ENCODE measurements at regions not wholly inside any gene's neighbourhood (a gene's known extent, or its start where the extent isn't known, plus 50 kb on each side); places are given as distances from the start of the nearest gene placed in this dataset.

GRCh38 chr6:43907789-43908472, 137.9 kb downstream of the VEGFA start:
- no peak overlapping the region for H3K27ac ChIP-seq
- no peak for TF ChIP-seq POLR2A (IDR thresholded peaks at IDR 0.05)
- TF ChIP-seq CTCF (IDR thresholded peaks at IDR 0.05), result no peak
- 73 to 76% methylated on average over 4 of the region's 4 CpGs for WGBS, 2 donors
- no peaks in the 10 kb centered on the region for H3K4me1 ChIP-seq
- H3K36me3 ChIP-seq (ENCODE audit: low read depth, missing control alignments), result no peaks in the 10 kb centered on the region
- no peaks in the 10 kb centered on the region for H3K27me3 ChIP-seq
- intact Hi-C loops (cut with DNase I; ENCODE audit: low total_unique reads), result no loop called here
- DNase-seq, result no peak
- no peak overlapping the region for H3K4me3 ChIP-seq
- no peaks in the 10 kb centered on the region for H3K9me3 ChIP-seq

DNA sequence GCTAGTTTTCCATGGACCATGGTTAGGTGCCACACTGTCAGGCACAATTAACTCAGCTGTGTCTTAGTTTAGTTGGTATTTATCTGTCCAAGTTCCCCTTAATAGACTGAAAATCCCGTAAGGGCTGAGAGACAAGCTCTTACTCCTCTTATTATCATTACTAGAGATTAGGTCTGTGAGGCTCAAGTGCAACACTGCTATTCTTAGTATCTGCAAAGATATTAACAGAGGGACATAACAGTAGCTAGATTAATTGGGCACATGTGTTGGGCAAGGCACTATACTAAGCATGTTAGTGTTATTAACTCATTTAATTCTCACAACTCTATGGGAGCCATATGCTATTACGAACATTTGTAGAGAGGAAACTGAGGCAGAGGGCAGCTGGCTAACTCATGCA, 137.3 kb downstream of the VEGFA start:
- 89 to 92% methylated on average over 2 of the region's 2 CpGs for WGBS, 2 donors
- no peaks in the 10 kb centered on the region for H3K36me3 ChIP-seq (ENCODE audit: low read depth, missing control alignments)
- no peaks in the 10 kb centered on the region for H3K9me3 ChIP-seq
- intact Hi-C loops (cut with DNase I; ENCODE audit: low total_unique reads), result no loop called here
- no peak overlapping the region for H3K27ac ChIP-seq
- DNase-seq, result no peak
- TF ChIP-seq CTCF (IDR thresholded peaks at IDR 0.05) (no peak), POLR2A (IDR thresholded peaks at IDR 0.05) (no peak)
- no peaks in the 10 kb centered on the region for H3K4me1 ChIP-seq
- no peaks in the 10 kb centered on the region for H3K27me3 ChIP-seq
- no peak overlapping the region for H3K4me3 ChIP-seq

- WGBS, 2 donors, result 84 to 87% methylated on average over 6 of the region's 6 CpGs
- H3K9me3 ChIP-seq, result no peaks in the 10 kb centered on the region
- no peak overlapping the region for H3K4me3 ChIP-seq
- intact Hi-C loops (cut with DNase I; ENCODE audit: low total_unique reads), result no loop called here
- H3K4me1 ChIP-seq, result no peaks in the 10 kb centered on the region
- H3K27me3 ChIP-seq, result no peaks in the 10 kb centered on the region
- no peak for DNase-seq
- no peaks in the 10 kb centered on the region for H3K36me3 ChIP-seq (ENCODE audit: low read depth, missing control alignments)
- no peak overlapping the region for H3K27ac ChIP-seq
- TF ChIP-seq POLR2A (IDR thresholded peaks at IDR 0.05) (no peak), CTCF (IDR thresholded peaks at IDR 0.05) (no peak)
These were observed 134.5 kb downstream of the VEGFA start for GRCh38 chr6:43904311-43905123.

GRCh38 chr6:43903739-43904290, 133.8 kb downstream of the VEGFA start:
- DNase-seq, result no peak
- H3K27me3 ChIP-seq, result no peaks in the 10 kb centered on the region
- TF ChIP-seq POLR2A (IDR thresholded peaks at IDR 0.05) (no peak), CTCF (IDR thresholded peaks at IDR 0.05) (no peak)
- no peaks in the 10 kb centered on the region for H3K9me3 ChIP-seq
- H3K4me3 ChIP-seq, result no peak overlapping the region
- H3K36me3 ChIP-seq (ENCODE audit: low read depth, missing control alignments), result no peaks in the 10 kb centered on the region
- H3K4me1 ChIP-seq, result no peaks in the 10 kb centered on the region
- intact Hi-C loops (cut with DNase I; ENCODE audit: low total_unique reads), result no loop called here
- H3K27ac ChIP-seq, result no peak overlapping the region
- 95% methylated on average over 7 of the region's 7 CpGs for WGBS, 2 donors
